Epidermal melanocyte (primary cell): ENCODE measurements at regions not wholly inside any gene's neighbourhood (a gene's known extent, or its start where the extent isn't known, plus 50 kb on each side); places are given as distances from the start of the nearest gene placed in this dataset.
"Not testable (repeated sequence)": the region's sequence is repeated elsewhere in the genome, so short reads cannot be mapped to it uniquely, and the experiment has no call there.

Source experiments
- DNase-seq: peaks from one replicate; pipeline ENCODE4 v3.0.0; 2011; ENCODE audit warnings: low spot score; ENCODE audit not compliant: insufficient read length

DNA sequence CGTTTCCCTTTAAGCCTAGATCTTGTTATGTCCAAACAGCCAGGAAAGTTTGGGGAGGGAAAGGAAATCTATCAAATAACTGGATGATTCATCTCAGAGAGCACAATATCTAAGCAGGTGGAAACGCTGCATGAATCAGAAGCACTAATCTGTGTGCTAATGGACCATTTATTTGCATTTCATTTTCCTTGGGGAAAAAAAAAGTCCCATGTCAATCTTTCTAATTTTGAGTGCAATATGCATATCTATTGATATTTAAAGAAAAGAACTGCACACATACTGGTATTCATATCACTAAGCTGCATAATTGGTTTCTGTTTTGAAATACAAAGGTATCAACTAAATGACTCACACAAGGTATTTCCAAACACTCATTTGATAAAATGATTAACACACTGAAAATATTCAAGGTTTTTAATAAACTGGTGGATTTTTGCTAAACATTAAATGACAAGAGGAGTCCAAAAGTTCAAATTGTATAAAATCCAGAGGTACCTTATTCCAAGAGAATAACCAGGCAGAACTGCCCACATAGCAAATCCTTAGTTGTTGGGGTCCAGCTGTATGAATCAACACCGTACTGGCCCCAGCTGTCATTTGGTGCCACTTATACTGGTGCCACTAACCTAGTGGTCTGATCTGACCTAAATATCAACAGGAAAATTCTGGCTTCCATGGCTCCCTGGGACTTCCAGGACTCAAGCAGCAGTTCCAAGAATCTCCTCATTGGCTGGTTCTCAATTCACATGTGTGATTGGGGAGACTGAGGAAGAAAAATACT lies 122.2 kb upstream of the SP4 start:
- DNase-seq = no peak

DNA sequence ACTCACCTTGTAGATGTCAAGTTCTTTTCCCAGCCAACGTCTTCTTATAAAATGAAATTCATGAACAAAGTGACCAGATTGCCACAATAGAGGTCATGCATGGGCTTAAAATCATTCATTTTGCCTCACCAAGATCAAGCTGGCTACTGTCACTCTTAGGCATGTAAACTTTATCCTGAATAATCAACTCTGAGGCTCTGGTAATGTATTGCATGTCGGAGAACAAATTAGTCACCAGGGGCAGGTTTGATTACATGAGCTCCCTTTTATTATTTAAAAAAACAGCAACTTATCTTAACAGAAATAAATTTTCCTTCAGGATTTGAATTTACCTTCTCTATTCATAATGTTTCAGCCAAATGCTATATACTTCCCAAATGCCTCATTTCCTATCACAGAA lies 112.9 kb upstream of the SP4 start:
- no peak for DNase-seq

GRCh38 chr7:21317966-21318915 lies 109.6 kb upstream of the SP4 start:
- DNase-seq = no peak

DNA sequence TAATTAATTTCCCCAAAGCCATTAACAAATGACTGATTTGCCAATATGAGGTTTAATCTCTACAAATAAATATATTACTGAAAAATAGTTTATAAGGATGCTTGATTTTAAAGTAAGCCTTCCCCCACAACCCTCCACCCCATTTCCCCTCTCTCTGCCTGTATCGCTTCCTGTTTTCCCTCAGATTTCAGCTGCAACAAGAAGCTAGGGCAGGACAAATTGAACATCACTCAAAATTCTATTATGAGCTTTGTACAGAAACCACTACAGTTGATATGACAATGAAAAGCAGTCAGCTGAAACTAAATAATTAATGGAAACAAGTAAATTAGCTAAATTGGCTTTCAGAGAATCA lies 109.0 kb upstream of the SP4 start:
- no peak for DNase-seq

GRCh38 chr7:21326241-21326640 lies 101.6 kb upstream of the SP4 start:
- no peak for DNase-seq

DNA sequence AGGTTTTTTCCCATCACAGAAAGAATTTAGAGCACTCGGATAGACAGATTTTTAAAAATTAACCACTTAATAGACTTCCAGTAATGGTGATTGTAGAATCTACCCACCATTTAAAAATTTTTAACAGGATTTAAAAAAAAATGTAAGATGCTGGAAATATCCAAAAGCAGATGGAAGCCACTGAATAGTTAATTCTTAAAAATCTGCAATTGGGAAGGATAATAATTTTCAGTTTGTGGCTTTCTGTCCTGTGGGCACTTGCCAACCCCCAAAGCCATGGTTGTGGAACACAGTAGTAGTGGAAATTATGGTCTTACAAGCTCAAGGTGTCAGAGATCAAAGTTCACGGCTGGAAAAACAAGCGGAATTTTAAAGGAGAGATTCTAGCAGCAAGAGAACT lies 101.0 kb upstream of the SP4 start:
- no peak for DNase-seq

GRCh38 chr7:21327422-21328409 lies 100.2 kb upstream of the SP4 start:
- no peak for DNase-seq

DNA sequence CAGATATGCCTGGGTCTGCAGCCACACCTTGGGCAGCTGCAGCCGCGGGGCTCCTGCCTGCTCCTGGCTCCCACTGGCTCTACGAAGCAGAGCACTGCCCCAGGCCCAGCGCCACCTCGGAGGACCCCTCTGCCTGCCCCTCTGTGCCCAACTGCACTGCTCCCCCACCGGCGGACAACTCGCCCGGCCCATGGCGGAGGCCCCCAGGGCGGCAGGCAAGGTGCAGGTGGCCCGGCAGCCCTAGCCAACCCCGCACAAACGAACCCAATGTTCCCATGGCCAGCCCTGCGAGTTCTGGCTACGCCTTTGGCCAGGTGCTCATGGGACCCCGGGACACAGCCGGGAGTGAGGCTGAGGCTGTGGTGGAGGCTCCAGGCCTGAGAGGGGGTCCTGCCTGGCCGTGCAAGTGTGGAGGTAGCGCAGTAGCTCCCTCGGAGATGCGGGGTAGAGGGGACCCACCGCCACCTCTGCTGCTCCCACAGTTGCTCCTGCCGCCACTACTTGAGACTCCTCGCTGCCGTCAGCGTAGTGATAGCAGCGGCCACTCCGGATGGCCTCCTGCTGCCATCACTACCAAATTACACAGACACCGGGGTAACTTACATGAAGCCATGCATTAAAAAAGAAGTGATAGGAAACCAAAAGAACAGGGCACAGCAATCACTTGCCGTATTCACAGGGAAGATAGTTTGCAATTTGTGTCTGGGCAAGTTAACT lies 97.3 kb upstream of the SP4 start:
- no peak for DNase-seq

- DNase-seq = no peak
Observed at GRCh38 chr7:21334906-21335305, 93.0 kb upstream of the SP4 start.

DNA sequence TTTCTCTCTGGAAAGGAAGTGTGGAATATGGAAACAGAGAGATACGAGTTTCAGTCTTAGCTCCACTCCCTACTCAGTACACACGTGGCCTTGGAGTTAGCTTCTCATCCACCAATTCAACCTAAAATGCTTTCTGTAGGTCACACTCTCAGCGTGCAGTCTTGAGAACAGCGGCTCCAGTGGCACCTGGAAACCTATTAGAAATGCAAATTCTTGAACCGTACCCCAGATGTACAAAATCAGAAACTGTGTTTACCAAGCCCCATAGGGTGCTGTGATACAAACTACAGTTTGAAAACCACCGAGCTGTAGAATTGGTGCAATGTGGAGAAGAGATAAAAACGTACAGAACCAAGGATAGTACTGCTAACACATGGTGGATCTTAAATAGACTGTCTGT lies 91.1 kb upstream of the SP4 start:
- no peak for DNase-seq

DNA sequence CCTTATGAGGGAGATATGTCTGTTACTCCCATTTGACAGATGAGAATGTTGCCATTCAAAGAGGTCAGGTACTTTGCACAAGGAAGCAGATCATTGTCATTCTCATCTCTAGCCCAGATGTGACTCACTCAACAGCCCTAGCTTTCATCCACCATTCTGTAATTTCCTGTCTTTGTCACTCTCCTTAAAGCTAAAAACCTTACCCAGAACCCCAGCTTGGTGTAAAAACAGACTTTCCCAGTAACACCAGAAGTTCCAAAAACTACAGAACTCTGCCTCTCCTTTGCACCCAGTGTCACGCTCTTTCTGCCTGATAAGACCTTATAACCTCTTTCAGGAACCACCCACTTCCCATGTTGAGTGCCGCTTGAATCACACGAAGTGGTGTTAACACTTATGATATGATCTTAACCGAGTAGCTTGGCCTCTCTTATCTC lies 89.1 kb upstream of the SP4 start:
- no peak for DNase-seq

DNA sequence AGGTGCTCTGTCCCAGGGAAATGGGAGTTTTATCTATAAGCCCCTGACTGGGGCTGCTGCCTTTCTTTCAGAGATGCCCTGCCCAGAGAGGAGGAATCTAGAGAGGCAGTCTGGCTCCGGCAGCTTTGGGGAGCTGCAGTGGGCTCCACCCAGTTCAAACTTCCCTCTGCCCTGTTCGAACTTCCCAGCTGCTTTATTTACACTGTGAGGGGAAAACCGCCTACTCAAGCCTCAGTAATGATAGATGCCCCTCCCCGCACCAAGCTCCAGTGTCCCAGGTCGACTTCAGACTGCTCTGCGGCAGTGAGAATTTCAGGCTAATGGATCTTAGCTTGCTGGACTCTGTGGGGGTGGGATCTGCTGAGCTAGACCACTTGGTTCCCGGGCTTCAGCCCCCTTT lies 83.0 kb upstream of the SP4 start:
- not testable (repeated sequence) for DNase-seq

- no peak for DNase-seq
Observed at GRCh38 chr7:21345361-21345760, 82.5 kb upstream of the SP4 start.

DNA sequence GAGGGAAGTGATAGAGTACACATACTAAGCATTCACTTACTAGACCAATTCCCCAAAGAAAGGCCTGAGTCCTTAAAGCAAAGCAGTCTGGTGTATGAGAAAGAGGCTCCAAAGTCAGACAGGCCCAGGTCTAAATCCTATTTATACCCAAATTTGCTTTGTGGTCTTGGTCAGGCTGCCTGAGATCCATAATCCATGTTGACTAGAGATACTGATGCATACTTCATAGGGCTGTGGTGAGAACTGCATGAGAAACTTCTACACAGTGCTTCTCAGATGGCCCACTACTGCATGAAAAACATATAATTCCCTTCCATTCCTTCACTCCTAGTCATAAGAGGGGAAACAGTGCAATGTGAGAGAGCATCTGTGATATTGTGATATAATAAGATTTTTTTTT lies 81.6 kb upstream of the SP4 start:
- DNase-seq = no peak

GRCh38 chr7:21352540-21353387 lies 75.1 kb upstream of the SP4 start:
- DNase-seq = no peak

DNA sequence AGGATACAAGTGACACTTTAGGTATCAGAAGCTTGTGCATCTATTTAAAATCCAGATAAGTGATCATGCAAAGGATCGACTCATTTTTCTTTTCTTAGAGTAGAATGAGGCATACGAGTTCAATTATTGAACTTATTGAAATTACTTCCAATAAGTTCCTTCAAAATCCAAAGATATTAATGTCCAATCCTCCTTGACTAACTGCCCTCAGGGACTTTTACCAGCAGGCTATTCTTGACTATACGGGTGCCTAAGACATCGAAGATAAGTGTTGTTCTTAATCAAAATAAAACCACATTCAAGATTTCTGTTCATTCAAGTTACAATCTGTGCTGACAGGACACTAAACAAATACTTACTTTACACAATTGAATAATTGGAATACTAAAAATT lies 74.5 kb upstream of the SP4 start:
- DNase-seq = no peak

DNA sequence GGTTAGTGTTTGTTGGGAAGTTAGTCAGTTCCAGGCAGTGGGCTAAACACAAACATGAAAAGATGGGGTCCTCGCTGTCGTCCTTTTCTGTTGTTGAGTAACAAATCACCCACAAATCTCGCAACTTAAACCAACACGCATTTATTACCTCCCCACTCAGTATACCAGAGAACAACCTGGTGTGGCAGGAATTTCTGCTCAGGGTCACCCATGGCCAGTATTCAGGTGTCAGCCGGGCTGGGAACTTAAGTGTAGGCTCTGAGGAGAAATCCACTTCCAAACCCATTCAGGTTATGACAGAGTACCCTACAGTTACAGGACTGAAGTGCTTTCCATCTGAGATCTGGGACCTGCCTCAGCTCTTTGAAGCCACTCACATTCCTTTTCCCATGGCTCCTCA lies 73.6 kb upstream of the SP4 start:
- no peak for DNase-seq

DNA sequence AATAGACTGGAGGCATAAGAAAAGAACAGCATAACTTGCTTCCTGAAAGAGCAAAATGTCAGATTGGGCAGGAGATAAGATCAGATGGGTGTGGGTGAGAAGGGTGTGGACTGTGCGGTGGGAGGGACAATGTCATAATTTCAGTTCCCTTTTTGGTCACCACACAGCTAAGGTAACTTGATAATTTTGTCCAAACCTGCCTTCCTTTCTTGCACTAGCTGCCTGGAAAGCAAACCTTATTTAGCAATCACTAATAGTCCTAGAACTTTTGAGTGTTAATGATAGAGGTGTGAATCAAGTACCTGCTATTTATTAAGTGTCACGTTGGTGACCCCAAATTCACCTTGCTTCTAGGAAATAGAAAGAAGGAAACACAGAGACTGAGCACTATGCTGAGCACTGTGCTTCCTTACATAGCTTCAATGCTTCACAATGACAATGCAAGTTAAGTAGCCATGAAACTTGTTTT lies 72.4 kb upstream of the SP4 start:
- DNase-seq = no peak

GRCh38 chr7:21356616-21357015 lies 71.3 kb upstream of the SP4 start:
- no peak for DNase-seq
